Neural crest cell (in vitro differentiated cells): ENCODE measurements at regions not wholly inside any gene's neighbourhood (a gene's known extent, or its start where the extent isn't known, plus 50 kb on each side); places are given as distances from the start of the nearest gene placed in this dataset.
"Not testable (repeated sequence)": the region's sequence is repeated elsewhere in the genome, so short reads cannot be mapped to it uniquely, and the experiment has no call there.

Source experiments
- DNase-seq: peaks from one replicate; pipeline ENCODE4 v3.0.0; 2021; ENCODE audit warnings: low read depth, mixed read lengths, low spot score
- H3K27ac Mint-ChIP-seq: one replicate; pipeline ENCODE4 v1.8.0; 2021; ENCODE audit warnings: mild to moderate bottlenecking, mixed read lengths; ENCODE audit not compliant: unreplicated experiment
- H3K27me3 Mint-ChIP-seq: 2 replicates; pipeline ENCODE4 v1.8.0; 2021; ENCODE audit warnings: low read depth, mild to moderate bottlenecking, mixed read lengths
- H3K36me3 Mint-ChIP-seq: 2 replicates; pipeline ENCODE4 v1.8.0; 2021; ENCODE audit warnings: low read depth, mild to moderate bottlenecking, mixed read lengths
- H3K4me1 Mint-ChIP-seq: 2 replicates; pipeline ENCODE4 v1.8.0; 2021; ENCODE audit warnings: mixed read lengths
- H3K4me3 Mint-ChIP-seq: one replicate; pipeline ENCODE4 v1.8.0; 2021; ENCODE audit warnings: mild to moderate bottlenecking, mixed read lengths
- H3K9me3 Mint-ChIP-seq: 2 replicates; pipeline ENCODE4 v1.8.0; 2021; ENCODE audit warnings: mixed read lengths
- CTCF ChIP-seq: fragments of 200-600 bp; sonication (generic); conservative IDR thresholded peaks from 2 replicates; pipeline ENCODE4 v1.5.0; 2021; ENCODE audit warnings: antibody characterized with exemption, mild to moderate bottlenecking

GRCh38 chr7:9919-10318, 182.5 kb upstream of the FAM20C start:
- not testable (repeated sequence) for H3K36me3 Mint-ChIP-seq, H3K27ac Mint-ChIP-seq, H3K4me1 Mint-ChIP-seq, H3K9me3 Mint-ChIP-seq, H3K27me3 Mint-ChIP-seq, H3K4me3 Mint-ChIP-seq, DNase-seq

GRCh38 chr7:32565-33280, 159.6 kb upstream of the FAM20C start:
- not testable (repeated sequence) for H3K4me1 Mint-ChIP-seq, H3K9me3 Mint-ChIP-seq, H3K27ac Mint-ChIP-seq, H3K4me3 Mint-ChIP-seq, DNase-seq, H3K36me3 Mint-ChIP-seq, H3K27me3 Mint-ChIP-seq

- H3K27me3 Mint-ChIP-seq, H3K4me1 Mint-ChIP-seq, DNase-seq, H3K9me3 Mint-ChIP-seq, H3K27ac Mint-ChIP-seq, H3K4me3 Mint-ChIP-seq, H3K36me3 Mint-ChIP-seq: not testable (repeated sequence)
Measured at GRCh38 chr7:35121-35541, 157.2 kb upstream of the FAM20C start.

GRCh38 chr7:36539-36938, 155.8 kb upstream of the FAM20C start:
- H3K9me3 Mint-ChIP-seq, result not testable (repeated sequence)

GRCh38 chr7:37656-38055, 154.7 kb upstream of the FAM20C start:
- H3K36me3 Mint-ChIP-seq, H3K27ac Mint-ChIP-seq, H3K27me3 Mint-ChIP-seq, DNase-seq, H3K9me3 Mint-ChIP-seq, H3K4me1 Mint-ChIP-seq, H3K4me3 Mint-ChIP-seq: not testable (repeated sequence)

More at GRCh38 chr7:36539-36938, 155.8 kb upstream of the FAM20C start:
- H3K36me3 Mint-ChIP-seq, DNase-seq, H3K27ac Mint-ChIP-seq, H3K27me3 Mint-ChIP-seq, H3K4me1 Mint-ChIP-seq, H3K4me3 Mint-ChIP-seq: not testable (repeated sequence)

- H3K27me3 Mint-ChIP-seq, DNase-seq, H3K4me1 Mint-ChIP-seq, H3K36me3 Mint-ChIP-seq, H3K27ac Mint-ChIP-seq, H3K9me3 Mint-ChIP-seq, H3K4me3 Mint-ChIP-seq: not testable (repeated sequence)
Measured at GRCh38 chr7:38444-38843, 153.9 kb upstream of the FAM20C start.

GRCh38 chr7:39984-40740, 152.2 kb upstream of the FAM20C start:
- not testable (repeated sequence) for H3K4me1 Mint-ChIP-seq, H3K27me3 Mint-ChIP-seq, H3K36me3 Mint-ChIP-seq, H3K4me3 Mint-ChIP-seq, H3K27ac Mint-ChIP-seq, DNase-seq, H3K9me3 Mint-ChIP-seq
- peak; percentile 37 for TF ChIP-seq CTCF

GRCh38 chr7:40799-41750, 151.3 kb upstream of the FAM20C start:
- Mint-ChIP-seq H3K27ac (no peak overlapping the region), H3K4me3 (no peak overlapping the region), H3K9me3 (no peaks in the 10 kb centered on the region), H3K27me3 (peaks cover 3% of the 10 kb centered on the region), H3K4me1 (no peaks in the 10 kb centered on the region), H3K36me3 (no peaks in the 10 kb centered on the region)
- no peak for TF ChIP-seq CTCF
- peak; percentile 0 for DNase-seq
